ENCODE measurements at regions not wholly inside any gene's neighbourhood (a gene's known extent, or its start where the extent isn't known, plus 50 kb on each side); places are given as distances from the start of the nearest gene placed in this dataset.
A peak's percentile ranks its signal among the peaks of the same experiment; 100 is the strongest.
"Not testable (repeated sequence)": the region's sequence is repeated elsewhere in the genome, so short reads cannot be mapped to it uniquely, and the experiment has no call there.

DNA sequence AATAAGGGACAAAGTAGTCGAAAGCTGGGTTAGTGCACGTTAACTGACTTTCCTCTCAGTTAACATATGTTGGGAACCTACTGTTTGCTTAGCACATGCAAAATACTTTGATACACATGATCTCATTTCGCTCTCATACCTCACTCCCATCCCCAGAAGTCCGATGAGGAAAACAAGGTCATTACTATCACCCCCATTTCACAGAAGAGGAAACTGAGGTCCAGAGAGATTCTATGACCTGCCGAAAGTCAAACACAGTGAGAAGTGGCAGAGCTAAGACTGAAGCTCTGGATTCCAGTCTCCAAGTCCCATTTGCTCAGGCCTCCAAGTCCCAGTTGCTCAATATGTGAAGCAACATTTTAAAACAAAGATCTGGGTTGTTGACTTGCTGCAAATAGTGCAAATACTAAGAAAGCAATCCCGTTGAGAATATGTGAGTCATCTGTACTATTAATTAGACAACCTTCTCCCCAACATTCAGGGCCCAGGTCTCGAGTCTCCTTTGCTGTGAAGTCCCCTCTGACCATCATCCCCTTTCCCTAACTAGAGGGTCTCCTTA is 170.6 kb upstream of the PWP1 start (continued):
- TF ChIP-seq, protein P1, sequence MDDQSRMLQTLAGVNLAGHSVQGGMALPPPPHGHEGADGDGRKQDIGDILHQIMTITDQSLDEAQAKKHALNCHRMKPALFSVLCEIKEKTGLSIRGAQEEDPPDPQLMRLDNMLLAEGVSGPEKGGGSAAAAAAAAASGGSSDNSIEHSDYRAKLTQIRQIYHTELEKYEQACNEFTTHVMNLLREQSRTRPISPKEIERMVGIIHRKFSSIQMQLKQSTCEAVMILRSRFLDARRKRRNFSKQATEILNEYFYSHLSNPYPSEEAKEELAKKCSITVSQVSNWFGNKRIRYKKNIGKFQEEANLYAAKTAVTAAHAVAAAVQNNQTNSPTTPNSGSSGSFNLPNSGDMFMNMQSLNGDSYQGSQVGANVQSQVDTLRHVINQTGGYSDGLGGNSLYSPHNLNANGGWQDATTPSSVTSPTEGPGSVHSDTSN (CRISPR knock-in tag; IDR thresholded peaks at IDR 0.05; ENCODE audit: borderline replicate concordance): no peak
- TF ChIP-seq SNAI1 (CRISPR knock-in tag; IDR thresholded peaks at IDR 0.05; ENCODE audit: borderline replicate concordance) (no peak), ZNF776 (CRISPR knock-in tag; IDR thresholded peaks at IDR 0.05) (no peak)

DNA sequence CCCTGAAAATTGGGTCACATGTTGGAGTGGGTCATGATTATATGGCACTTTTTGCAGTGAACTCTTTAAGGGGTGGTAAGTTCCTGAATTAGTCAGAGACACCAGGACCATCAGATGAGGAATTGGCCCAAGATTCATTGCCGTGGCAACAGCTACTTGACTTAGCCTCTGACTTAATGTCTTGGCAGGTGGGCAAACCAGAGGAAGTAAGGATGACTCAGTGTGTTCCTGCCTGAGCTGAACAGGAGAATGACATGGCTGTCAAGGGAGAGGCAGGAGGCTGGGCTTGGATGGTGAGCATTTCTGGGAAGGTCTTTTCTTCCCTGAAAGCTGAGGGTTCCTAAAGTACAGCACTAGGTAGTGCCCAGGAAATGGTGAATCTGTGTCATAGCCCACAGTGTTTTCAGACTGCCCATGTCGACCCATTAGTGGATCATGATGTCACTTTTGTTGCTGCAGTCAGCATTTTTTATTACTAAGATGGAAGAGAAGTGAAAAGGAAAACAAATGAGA is 170.1 kb upstream of the PWP1 start:
- Histone ChIP-seq H3K4me1 (ENCODE audit: insufficient read depth, low read length) (peaks cover 12% of the 10 kb centered on the region), H2AFZ (ENCODE audit: low read length) (no peak overlapping the region), H3K4me2 (ENCODE audit: low read depth, low read length) (no peak overlapping the region), H4K20me1 (ENCODE audit: insufficient read depth, low read length) (no peaks in the 10 kb centered on the region), H3K4me3 (replicated peaks in 1 of 3; ENCODE audit: insufficient read depth in 1 of 3, low read depth in 2 of 3, low read length in 3 of 3) (no peak overlapping the region), H3K9ac (ENCODE audit: insufficient read depth, low read depth, low read length) (no peak overlapping the region), H3K27me3 (ENCODE audit: control insufficient read depth in 1 of 2, insufficient read depth in 2 of 2, low read length in 2 of 2) (no peaks in the 10 kb centered on the region), H3K79me2 (ENCODE audit: insufficient read depth, low read length) (no peaks in the 10 kb centered on the region), H3K27ac (ENCODE audit: extremely low read length, insufficient read depth, low read length) (no peak overlapping the region), H3K9me3 (ENCODE audit: low read length) (no peaks in the 10 kb centered on the region), H3K36me3 (replicated peaks in 1 of 2; ENCODE audit: control insufficient read depth in 1 of 2, insufficient read depth in 2 of 2, low read length in 2 of 2) (no peaks in the 10 kb centered on the region)
- in situ Hi-C loops (cut with HindIII; ENCODE audit: extremely low pct_ligation_motif_present, low pct_unique_long_range_greater_than_20kb): no loop called here
- FAIRE-seq (no peak), ATAC-seq (no peak), DNase-seq (ENCODE audit: low spot score) (no peak)
- BruUV-seq (replicated peaks): no TSS peak
- POLR2A ChIA-PET: no interaction called here
- CTCF ChIA-PET (ENCODE audit: low intra/inter-chr PET ratio, low total read pairs): no interaction called here
- WGBS (ENCODE audit: low lambda C conversion rate): 52% methylated on average over 2 of the region's 2 CpGs
- intact Hi-C loops (cut with micrococcal nuclease; ENCODE audit: unreplicated experiment): no loop called here
- TF ChIP-seq SIX1 (CRISPR knock-in tag; IDR thresholded peaks at IDR 0.05; ENCODE audit: borderline replicate concordance) (no peak), SRSF1 (optimal IDR thresholded peaks at IDR 0.05; ENCODE audit: low read depth, low read length) (no peak), MAFK (conservative IDR thresholded peaks at IDR 0.05 in 1 of 2, IDR thresholded peaks at IDR 0.05 in 1 of 2; ENCODE audit: low read length in 2 of 2) (peak; percentile 89 to 92), MAFF (IDR thresholded peaks at IDR 0.05; ENCODE audit: low read depth, low read length) (peak; percentile 88), GATAD2A (CRISPR knock-in tag; IDR thresholded peaks at IDR 0.05) (0 out of 2 replicates have a peak, but pooled peaks have one; percentile 1)

- FAIRE-seq; H3K9ac ChIP-seq (ENCODE audit: insufficient read depth, low read depth, low read length); CTCF ChIA-PET (ENCODE audit: low intra/inter-chr PET ratio, low total read pairs); BruUV-seq (replicated peaks); intact Hi-C loops (cut with micrococcal nuclease; ENCODE audit: unreplicated experiment); H3K36me3 ChIP-seq (replicated peaks in 1 of 2; ENCODE audit: control insufficient read depth in 1 of 2, insufficient read depth in 2 of 2, low read length in 2 of 2); H3K4me2 ChIP-seq (ENCODE audit: low read depth, low read length); POLR2A ChIA-PET; H4K20me1 ChIP-seq (ENCODE audit: insufficient read depth, low read length); H3K27me3 ChIP-seq (ENCODE audit: control insufficient read depth in 1 of 2, insufficient read depth in 2 of 2, low read length in 2 of 2); H2AFZ ChIP-seq (ENCODE audit: low read length); H3K27ac ChIP-seq (ENCODE audit: extremely low read length, insufficient read depth, low read length); H3K4me3 ChIP-seq (replicated peaks in 1 of 3; ENCODE audit: insufficient read depth in 1 of 3, low read depth in 2 of 3, low read length in 3 of 3); in situ Hi-C loops (cut with HindIII; ENCODE audit: extremely low pct_ligation_motif_present, low pct_unique_long_range_greater_than_20kb); H3K79me2 ChIP-seq (ENCODE audit: insufficient read depth, low read length); ATAC-seq; H3K9me3 ChIP-seq (ENCODE audit: low read length); DNase-seq (ENCODE audit: low spot score): not testable (repeated sequence)
- peaks cover 12% of the 10 kb centered on the region for H3K4me1 ChIP-seq (ENCODE audit: insufficient read depth, low read length)
- WGBS (ENCODE audit: low lambda C conversion rate): 56% methylated on average over 4 of the region's 4 CpGs
These were observed 167.8 kb upstream of the PWP1 start for GRCh38 chr12:107517816-107518215.
